Cerebellar cortex (tissue), 1 donor: ENCODE measurements at regions not wholly inside any gene's neighbourhood (a gene's known extent, or its start where the extent isn't known, plus 50 kb on each side); places are given as distances from the start of the nearest gene placed in this dataset.

Experiments
- DNase-seq: peaks from one replicate; pipeline ENCODE4 v3.0.0-alpha.2; 2015; ENCODE audit warnings: low spot score

DNA sequence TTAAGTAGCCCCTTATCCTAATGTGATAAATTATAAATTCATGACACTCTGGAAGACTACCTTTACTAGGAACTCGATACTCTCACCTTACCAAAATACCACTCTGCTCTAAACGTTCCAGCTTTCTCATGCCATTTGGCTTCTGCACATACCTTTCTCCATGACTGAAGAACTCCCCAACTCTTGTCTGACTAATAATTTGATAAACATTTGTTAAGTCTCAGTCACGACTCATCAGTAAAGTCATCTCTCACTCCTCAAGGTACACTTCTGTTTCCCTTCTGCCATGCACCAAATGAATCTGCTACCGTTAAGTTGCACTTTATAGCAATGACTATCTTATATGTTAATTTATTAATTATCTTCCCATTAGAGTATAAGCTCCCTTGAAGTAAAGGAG, 498.3 kb upstream of the NOVA1 start:
- no peak for DNase-seq

DNA sequence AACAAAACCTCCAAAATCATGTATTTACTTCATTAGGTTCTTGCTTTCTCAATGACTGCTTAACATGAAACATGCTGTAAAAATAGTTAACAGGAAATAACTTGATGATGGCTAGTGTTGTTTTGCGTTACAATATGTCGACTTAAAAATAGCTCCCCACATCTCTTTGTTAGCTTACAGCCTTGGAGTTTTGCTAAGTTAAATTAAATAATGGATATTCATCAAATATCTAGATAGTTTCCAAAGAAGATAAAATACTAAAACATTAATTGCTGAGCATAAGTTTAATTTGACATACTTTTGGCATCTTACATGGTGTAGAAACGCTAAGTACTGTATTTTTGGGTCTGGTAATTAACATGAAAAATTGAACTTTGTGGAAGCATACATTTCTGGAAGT, 500.6 kb upstream of the NOVA1 start:
- DNase-seq, result no peak

DNA sequence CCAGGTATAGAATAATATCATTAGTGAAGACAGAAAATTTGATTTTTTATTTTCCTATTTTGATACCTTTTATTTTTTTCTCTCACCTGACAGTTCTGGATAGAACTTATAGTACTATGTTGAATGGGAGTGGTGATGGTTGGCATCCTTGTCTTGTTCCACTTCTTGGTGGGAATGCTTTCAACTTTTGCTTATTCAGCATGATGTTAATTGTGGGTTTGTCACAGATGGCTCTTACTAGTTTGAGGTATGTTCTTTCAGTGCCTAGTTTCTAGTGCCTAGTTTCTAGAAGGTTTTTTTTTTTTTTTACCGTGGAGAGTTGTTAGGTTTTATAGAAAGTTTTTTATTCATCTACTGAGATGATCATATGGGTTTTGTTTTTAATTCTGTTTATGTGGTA, 516.3 kb upstream of the NOVA1 start:
- no peak for DNase-seq

DNA sequence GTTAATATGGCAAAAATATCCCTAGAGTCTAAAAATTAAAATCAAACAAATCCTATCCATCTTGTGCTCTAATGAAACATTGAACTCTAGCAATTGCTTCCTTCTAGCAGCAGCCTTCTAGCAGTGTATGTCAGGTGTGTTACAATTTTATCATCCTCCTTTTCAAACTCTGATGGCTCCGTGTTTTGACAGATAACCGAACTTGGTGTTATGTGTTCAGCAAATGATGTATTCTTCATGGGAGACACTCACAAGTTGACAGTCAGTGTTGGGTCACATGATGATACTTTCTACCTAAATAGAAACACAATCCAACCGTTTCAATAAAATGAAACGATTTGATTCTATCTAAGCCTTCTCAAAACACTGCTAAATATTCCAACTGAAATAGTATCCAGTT, 525.3 kb upstream of the NOVA1 start:
- DNase-seq, result no peak

DNA sequence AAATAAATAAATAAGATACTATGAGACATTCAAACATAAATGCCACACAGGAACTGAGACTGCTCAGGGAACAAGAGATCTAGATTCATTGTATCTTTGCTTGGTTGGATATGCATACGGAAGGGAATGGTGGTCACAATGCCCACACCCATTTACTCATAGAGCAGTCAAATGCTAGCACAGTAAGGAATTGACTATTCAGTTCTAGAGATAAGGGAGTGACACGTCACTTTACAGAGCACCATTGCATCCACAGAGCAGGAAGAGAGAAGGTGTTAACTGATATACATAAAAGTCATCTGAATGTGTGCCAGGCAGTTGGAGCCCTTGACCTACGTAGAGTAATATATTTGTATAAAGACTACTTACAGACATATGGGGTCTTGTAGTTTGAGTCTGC, 530.0 kb upstream of the NOVA1 start:
- no peak for DNase-seq

DNA sequence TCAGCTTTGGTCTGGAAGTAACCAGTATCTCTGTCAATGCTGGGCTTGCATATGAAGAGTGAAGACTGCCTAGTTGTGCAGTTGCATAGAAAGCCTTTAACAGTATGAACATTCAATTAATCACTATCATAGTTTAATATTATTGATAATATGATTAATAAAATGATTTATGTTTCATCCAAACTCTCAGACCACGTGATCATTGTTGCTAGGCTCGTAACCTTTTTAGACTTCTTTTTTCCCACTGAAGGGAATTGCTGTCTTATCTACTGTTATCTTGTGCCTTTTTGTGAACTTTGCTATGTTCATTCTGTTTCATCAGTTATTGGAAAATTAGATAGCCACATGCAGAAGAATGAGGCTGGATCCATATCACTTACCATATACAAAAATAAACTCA, 536.4 kb upstream of the NOVA1 start:
- no peak for DNase-seq

DNA sequence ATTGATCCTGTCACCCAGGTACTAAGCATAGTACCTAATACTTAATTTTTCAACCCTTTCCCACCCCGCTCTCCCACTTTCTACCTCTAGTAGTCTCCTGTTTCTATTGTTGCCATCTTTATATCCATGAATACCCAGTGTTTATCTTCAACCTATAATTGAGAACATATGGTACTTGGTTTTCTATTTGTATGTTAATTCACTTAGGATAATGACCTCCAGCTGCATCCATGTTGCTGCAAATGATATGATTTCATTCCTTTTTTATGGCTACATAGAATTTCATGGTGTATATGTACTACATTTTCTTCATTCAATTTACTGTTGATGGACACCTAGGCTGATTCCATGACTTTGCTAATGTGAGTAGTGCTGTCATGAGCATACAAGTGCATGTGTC, 547.3 kb upstream of the NOVA1 start:
- no peak for DNase-seq

DNA sequence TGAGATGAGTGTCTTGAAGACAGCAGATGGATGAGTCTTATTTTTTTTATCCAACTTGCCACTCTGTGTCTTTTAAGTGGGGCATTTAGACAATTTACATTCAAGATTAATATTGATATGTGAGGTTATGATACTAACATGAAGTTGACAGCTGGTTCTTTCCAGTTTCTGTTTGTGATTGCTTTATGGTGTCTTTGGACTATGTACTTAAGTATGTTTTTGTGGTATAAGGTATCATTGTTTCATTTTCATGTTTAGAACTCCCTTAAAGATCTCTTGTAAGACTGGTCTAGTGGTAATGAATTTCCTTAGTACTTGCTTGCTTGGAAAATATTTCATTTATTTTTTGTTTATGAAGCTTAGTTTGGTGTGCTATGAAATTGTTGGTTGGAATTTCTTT, 550.3 kb upstream of the NOVA1 start:
- no peak for DNase-seq

DNA sequence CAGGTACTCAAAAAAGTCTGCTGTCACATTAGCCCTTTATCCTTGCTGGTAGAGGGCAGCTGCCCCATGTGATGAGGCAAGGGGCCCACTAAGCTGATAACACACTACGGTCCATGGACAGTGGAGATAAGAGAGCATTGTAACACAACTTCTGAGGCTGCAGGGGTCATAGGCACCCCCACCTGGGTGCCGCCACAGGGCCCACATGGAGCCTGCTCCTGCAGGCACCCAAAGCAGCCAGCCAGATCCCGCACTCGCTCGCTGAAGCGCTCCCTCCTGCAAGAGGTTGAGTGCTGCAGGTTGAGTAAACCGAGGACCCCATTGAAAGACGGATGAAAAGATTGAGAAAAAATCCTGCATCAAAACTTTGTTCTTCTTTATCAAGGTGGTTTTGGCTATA, 566.3 kb upstream of the NOVA1 start:
- no peak for DNase-seq

DNA sequence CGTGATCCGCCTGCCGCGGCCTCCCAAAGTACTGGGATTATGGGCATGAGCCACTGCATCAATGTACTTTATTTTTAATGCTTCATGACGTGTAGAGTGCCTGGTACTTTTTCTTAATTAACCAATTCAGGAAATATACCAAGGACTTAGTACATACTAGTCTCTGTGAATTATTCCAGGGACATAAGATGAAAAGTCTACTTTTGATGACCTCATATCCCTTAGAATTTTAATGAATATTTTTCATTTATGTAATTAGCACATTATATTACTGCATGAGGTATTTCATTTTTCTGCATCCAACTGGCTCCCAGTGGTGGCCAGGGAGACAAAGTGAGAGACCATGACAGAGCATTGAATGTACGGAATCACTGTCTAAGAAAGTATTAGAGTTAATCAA, 577.7 kb upstream of the NOVA1 start:
- no peak for DNase-seq

DNA sequence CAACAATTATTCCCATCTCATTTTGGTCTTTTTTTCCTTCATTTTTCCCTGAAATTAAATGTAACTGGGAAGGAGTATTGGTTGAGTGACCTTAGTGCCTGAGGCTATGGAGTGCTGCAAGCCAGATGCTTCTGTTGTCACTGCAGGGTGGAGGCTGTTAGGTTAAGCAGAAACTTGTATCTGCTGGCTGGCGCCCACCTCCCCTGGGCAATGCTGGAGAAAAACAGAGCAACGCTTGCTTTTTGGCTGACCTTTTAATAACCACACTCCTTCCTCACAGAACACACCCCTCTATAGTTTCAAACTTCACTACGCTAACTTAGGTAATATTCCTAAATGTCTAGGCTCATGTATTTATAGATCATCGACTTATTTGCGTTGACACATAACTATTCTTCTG, 583.5 kb upstream of the NOVA1 start:
- no peak for DNase-seq

DNA sequence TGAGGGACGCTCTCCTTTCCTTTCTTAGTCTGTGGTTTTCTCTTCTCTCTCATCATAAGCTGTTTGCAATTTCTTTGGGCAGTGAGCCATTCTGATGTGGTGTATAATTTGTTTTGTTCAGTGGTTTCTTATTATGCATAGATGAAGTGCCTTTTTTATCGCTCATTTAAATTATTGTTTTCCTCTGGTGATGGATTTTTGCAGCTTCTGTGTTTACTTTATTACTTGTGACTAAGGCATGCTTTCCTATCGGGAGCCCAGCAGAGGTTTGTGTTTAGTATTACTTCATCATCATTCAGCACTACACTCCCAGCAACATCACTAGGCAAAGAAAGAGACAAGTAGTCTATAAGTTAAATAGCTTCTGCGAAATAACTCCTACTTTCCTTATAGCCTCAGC, 586.6 kb upstream of the NOVA1 start:
- no peak for DNase-seq

DNA sequence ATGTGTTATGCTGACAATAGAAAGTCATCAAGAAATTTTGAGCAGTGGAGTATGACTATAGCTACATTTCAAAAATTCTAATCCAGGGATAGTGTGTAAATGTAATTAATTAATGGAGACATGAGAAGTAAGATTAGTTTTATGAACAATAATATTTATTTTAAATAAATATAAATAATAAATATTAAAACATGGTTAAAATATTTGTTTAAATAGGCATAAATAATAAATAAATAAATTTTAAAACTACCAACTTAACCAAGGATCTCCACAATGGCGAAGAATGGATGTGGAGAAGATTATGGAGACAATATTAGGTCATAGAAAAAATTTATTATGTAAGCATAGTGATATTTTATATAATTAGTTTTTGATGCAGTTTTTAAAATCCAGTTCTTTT, 588.2 kb upstream of the NOVA1 start:
- DNase-seq, result no peak

DNA sequence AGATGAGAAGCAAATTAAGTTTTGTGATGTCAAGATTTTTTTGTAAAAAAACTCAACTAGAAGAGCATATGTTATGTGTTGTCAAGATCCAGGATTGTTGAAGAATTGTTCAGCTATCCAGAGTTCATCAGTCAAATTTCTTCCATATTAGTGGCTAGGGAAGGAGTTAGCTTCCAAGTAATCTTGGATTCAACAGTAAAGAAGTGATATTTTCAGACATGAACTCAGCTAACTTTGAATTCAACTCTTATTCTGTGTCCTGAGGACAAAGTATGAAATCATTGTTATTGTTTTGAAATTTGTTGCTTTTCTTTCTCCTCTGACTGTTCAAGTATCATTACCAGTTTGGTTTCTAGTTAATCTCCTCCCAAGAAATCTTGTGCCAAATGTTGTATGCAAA, 589.3 kb upstream of the NOVA1 start:
- no peak for DNase-seq

DNA sequence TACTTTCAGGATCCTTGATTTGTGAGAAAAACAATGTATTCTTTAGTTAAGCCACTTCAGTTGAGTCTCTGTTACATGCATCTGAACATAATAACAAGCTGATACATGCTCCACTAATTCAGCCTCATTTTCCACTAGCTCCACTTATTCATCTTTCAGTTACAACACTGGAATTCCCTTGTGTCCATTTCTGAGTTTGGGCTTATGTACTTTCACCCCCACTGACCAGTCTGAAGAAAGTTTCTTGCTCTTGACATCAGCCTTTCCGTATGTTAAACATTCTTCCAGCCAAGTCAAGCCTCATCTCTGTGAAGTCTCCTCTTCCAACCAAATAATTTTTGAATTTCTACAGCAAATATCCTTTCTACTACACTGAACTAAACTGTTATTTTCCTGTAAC, 592.5 kb upstream of the NOVA1 start:
- no peak for DNase-seq

DNA sequence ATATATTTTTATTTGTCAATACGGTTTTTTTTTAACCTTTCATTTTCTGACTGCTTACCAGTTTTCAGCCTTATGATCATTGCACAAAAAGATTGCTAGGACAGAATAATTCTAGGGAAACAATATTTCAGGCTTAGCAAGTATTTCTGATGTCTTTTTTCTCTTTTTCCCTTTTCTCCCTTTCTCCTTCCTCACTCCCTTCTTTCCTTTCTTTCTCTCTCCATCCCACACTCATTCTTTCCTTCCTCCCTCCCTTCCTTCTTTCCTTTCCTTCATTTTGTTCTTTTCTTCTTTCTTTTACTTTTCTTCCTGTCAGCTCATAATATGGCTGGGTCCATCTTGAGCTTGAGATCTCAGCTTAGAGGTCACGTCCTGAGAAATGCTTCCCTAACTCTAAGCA, 601.4 kb upstream of the NOVA1 start:
- no peak for DNase-seq

DNA sequence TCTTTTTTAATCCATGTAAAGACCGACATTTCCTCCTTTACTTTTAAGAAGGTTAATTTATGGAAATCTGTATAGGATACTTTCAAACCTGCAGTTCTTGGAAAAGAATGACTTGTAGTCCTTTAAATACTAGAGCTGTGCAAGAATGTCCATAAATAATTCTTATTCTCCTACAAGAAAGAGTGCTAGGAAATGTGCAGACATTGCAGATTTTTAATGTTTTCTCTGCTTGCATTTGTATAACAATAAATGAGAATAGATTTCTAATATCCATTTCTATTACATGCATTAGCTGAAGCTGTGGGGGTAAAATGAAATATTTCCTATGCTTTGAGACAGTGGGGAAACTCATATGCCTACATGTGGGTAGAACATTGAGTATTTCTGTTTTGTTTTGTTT, 607.2 kb upstream of the NOVA1 start:
- DNase-seq, result no peak

DNA sequence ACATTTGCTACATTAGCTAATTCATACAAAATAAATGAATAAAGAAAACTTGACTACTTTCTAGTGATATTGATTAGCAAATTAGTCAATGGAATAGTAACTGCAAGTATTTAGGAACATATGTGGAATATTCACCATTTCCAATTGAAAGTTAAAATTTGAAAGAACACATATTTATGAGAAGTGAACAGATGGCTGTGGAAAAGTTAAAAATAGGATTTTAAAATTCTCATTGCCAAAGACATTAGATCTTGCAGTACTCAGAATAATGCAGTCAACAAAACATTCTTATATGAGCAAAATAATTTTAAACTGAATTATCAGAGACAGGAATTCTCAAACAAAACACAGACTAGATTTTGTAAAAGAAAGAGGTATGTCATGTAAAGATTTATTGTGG, 613.9 kb upstream of the NOVA1 start:
- DNase-seq, result no peak

DNA sequence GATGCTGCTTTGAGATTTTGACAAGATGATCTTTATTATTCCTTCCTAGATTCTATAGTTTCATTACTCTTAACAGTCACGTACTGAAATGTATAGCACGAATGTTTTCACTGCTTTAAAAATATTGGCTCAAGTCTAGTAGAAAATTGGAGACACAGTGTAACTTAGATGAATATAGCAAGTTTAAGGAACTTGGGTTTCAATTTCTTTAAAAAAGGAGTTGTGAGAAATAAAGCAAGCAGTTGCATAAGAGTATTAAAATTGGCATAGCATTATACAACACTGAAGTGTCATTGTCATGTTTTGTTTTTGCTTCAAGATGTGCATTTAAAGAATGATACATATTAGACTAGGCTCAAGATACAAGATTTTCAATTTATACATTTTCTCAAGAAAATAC, 624.8 kb upstream of the NOVA1 start:
- no peak for DNase-seq

DNA sequence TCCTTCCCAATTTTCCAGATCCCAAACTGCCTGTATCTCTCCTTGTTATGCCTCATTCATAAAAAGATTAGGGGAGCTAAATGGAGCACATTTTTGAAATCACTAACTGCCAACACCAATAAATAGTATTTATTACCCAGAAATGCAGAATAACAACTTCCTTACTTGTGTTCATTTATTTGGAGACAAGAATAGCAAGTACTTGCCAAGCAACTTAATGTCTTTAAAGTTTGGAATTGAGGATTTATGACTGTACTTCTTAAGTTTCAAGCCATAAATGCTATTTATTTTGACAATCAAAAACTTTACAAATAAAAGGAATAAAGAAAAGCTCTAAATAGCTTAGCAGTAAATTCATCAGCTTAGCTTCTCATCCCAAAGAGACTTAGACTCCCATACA, 626.1 kb upstream of the NOVA1 start:
- no peak for DNase-seq

DNA sequence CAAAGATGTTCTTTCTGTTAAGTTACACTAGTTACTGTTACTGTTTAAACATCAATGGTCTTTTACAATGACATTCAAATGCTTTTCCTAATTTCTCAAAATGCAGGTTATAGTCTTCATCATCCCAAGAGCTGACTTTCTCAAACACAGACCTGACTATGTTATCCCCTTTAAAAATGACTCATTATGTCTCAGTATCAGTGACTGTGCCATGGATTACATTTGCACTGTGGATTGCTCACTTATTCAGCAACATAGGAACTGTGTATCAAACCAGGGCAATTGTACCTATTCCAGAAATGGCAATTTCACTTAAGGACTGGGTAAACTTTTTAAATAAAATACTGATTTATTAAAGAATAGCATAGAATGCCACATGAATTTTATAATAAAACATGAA, 630.2 kb upstream of the NOVA1 start:
- DNase-seq, result no peak

DNA sequence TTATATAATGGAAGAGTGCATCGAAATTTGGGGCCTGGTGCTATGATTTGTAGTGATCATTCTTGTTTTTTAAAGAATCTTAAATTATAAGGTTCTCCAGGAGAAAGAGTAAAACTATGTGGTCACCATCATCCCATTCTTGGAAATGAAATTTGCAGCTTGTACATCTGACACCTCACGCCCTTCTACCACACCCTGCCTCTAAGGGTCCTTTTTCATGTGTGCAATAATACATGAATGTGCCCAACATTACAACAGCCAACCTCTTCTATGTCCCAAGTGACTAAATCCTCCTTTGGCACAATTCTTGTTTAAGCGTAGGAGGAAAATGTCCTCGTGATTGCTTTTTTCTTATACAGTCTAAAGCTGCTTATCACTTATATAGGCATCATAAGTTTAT, 636.5 kb upstream of the NOVA1 start:
- no peak for DNase-seq

DNA sequence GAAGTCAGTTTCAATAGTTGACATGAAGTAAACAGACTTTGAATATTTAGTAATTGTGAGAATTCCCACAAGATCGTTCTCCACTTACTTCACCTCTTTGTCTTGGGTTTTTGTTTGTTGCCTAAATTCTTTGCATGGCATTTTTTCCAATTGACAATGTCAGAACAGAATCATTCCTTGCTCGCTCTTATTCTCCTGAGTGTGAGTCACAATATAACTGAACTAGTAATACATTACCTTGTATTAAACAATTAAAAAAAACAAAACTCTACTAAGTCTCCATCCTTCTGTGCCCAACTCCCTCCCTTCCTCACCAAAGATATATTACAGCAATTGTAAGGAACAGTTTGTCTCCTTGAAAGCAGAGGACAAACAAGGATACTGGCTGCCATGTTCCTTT, 638.8 kb upstream of the NOVA1 start:
- no peak for DNase-seq

DNA sequence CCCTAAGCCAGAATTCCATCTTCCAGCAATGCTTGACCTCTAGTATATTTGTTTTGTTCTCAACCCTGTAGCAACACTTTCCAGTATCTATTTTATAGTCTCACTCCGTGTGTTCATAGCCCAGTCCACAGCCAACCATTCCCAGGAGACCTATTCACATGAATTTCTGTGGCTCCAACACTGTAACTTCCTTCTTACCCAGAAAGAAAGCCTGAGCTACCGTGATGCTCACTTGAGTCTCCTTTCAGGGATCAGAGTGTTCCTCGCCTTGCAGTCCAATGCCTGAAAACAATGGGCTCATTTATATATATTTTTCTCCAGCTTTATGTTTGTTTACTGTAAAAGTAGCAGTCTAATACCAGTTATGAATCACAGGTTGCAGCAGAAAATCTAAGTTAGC, 645.0 kb upstream of the NOVA1 start:
- DNase-seq, result no peak

DNA sequence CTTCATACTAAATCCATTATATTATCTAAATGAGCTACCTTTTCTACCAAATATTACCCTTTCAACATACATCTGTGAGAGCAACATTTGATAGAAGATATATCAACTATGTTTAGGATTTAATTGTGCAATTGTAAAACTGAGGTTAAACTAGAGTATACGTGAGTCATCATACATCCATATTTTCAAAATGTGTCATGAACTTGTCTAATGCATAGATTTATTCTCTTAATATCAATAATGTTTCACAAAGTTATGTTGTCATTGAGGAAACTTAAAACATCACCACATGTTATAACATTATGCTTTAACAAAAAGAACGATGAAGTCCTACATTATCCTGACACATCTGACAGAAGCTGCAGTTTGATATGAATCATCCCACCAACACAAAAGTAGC, 645.5 kb upstream of the NOVA1 start:
- DNase-seq, result no peak

DNA sequence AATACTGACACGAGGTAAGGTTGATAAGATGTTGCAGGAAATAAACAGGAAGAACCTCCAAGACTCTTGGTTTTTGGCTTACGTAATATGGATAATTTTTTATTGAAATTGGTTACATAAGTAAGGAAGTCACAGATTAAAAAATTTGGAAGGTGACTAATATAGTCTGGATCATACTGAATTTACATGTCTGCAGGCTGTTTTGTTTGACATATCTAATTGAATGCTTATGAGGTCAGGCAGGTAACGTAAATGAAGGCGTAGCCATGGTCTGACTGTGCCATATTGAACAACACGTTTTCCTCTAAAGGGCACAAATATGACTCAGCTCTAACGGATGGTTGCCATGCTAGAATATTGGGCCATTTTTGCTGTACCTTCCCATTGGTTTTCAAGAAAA, 648.1 kb upstream of the NOVA1 start:
- no peak for DNase-seq
